ENCODE measurements at regions not wholly inside any gene's neighbourhood (a gene's known extent, or its start where the extent isn't known, plus 50 kb on each side); places are given as distances from the start of the nearest gene placed in this dataset.

DNA sequence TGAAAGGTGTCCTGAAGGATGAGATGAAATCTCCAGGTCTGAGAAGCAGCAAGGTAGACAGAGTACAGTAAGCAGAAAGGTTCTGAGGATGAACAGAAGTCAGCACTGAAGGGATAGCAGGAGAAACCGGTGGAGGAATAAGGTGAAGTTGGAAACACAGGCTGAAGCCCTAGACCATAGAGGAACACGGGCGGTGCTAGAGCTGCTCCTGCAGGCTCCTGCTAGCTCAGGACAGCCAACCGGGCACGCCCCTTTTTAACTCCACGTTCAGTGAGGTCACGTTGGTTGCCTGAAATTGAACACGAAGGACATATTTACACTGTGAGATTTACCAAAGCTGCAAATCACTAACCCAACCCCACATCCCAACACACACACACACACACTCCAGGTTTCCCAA is 1886.4 kb upstream of the AGA start:
- no peak overlapping the region for H3K4me2 ChIP-seq (ENCODE audit: insufficient read depth, low read length)
- no peak overlapping the region for H3K9ac ChIP-seq (ENCODE audit: low read depth, low read length)
- H3K36me3 ChIP-seq (ENCODE audit: insufficient read depth, low read length) = no peaks in the 10 kb centered on the region
- H3K9me3 ChIP-seq (ENCODE audit: insufficient read depth, low read length, severe bottlenecking) = no peaks in the 10 kb centered on the region
- no peaks in the 10 kb centered on the region for H3K79me2 ChIP-seq (ENCODE audit: insufficient read depth, low read length)
- H3K27me3 ChIP-seq (ENCODE audit: insufficient read depth, low read length, poor library complexity) = no peaks in the 10 kb centered on the region
- H4K20me1 ChIP-seq (ENCODE audit: insufficient read depth, low read length) = no peaks in the 10 kb centered on the region
- no peak overlapping the region for H2AFZ ChIP-seq (ENCODE audit: low read depth, low read length)
- H3K27ac ChIP-seq (ENCODE audit: low read length) = no peak overlapping the region
- no peak overlapping the region for H3K4me3 ChIP-seq (ENCODE audit: low read depth in 1 of 2, low read length in 2 of 2)
- ATAC-seq (ENCODE audit: insufficient read depth, low read depth) (no peak), DNase-seq (no peak)
- no peaks in the 10 kb centered on the region for H3K4me1 ChIP-seq (ENCODE audit: insufficient read depth, low read length)
- TF ChIP-seq, protein P1, sequence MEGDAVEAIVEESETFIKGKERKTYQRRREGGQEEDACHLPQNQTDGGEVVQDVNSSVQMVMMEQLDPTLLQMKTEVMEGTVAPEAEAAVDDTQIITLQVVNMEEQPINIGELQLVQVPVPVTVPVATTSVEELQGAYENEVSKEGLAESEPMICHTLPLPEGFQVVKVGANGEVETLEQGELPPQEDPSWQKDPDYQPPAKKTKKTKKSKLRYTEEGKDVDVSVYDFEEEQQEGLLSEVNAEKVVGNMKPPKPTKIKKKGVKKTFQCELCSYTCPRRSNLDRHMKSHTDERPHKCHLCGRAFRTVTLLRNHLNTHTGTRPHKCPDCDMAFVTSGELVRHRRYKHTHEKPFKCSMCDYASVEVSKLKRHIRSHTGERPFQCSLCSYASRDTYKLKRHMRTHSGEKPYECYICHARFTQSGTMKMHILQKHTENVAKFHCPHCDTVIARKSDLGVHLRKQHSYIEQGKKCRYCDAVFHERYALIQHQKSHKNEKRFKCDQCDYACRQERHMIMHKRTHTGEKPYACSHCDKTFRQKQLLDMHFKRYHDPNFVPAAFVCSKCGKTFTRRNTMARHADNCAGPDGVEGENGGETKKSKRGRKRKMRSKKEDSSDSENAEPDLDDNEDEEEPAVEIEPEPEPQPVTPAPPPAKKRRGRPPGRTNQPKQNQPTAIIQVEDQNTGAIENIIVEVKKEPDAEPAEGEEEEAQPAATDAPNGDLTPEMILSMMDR (IDR thresholded peaks at IDR 0.05; ENCODE audit: borderline replicate concordance, extremely low read depth, low read length, poor library complexity, severe bottlenecking) = no peak
- TF ChIP-seq EZH2 (IDR thresholded peaks at IDR 0.05; ENCODE audit: borderline replicate concordance, low read depth, low read length, severe bottlenecking) = no peak

DNA sequence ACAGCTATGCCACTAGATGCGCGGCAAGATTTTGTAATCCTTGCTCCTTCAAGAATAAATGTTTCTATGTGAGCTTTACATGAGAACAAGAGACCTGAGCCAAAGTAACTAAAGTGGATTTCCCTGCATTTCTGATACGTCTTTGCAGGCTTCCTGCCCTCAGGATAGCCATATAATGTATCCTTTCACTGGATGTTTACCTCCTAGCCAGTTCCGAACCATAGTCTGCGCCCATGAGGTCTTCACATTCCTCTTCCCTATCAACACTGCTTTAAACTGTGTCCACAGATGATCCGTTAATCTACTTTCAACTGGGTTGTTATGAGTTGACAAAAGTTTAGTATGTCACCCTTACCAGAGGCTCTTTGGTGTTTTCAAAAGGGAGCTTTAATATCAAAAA is 1889.1 kb upstream of the AGA start:
- H3K9ac ChIP-seq (ENCODE audit: low read depth, low read length) = no peak overlapping the region
- H3K4me1 ChIP-seq (ENCODE audit: insufficient read depth, low read length) = no peaks in the 10 kb centered on the region
- no peak overlapping the region for H2AFZ ChIP-seq (ENCODE audit: low read depth, low read length)
- H3K9me3 ChIP-seq (ENCODE audit: insufficient read depth, low read length, severe bottlenecking) = no peaks in the 10 kb centered on the region
- ATAC-seq (ENCODE audit: insufficient read depth, low read depth) (no peak), DNase-seq (no peak)
- no peaks in the 10 kb centered on the region for H4K20me1 ChIP-seq (ENCODE audit: insufficient read depth, low read length)
- no peaks in the 10 kb centered on the region for H3K36me3 ChIP-seq (ENCODE audit: insufficient read depth, low read length)
- H3K4me2 ChIP-seq (ENCODE audit: insufficient read depth, low read length) = no peak overlapping the region
- no peak overlapping the region for H3K4me3 ChIP-seq (ENCODE audit: low read depth in 1 of 2, low read length in 2 of 2)
- no peaks in the 10 kb centered on the region for H3K79me2 ChIP-seq (ENCODE audit: insufficient read depth, low read length)
- TF ChIP-seq, protein P1 (IDR thresholded peaks at IDR 0.05; ENCODE audit: borderline replicate concordance, extremely low read depth, low read length, poor library complexity, severe bottlenecking) = no peak
- TF ChIP-seq EZH2 (IDR thresholded peaks at IDR 0.05; ENCODE audit: borderline replicate concordance, low read depth, low read length, severe bottlenecking) = no peak
- H3K27me3 ChIP-seq (ENCODE audit: insufficient read depth, low read length, poor library complexity) = no peaks in the 10 kb centered on the region
- no peak overlapping the region for H3K27ac ChIP-seq (ENCODE audit: low read length)

DNA sequence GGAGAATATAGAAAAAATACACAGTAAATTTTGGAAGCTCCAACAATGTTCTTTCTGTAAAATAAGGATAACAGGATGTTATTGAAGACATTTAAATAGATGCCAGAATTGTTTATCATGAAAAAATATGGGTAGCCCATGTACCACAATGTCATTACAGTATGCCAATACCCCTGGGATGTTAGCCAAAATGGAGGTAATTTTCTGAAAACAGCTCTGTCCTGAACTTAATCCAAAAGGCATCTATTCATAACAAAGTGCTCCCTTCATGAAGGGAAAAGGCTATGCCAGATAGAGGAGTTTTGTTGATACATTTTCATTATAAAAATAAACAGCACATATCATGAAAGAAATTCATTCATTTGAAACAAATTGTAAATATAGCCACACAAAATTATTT is 1902.6 kb upstream of the AGA start:
- Histone ChIP-seq H3K36me3 (ENCODE audit: insufficient read depth, low read length) (no peaks in the 10 kb centered on the region), H3K27me3 (ENCODE audit: insufficient read depth, low read length, poor library complexity) (no peaks in the 10 kb centered on the region), H4K20me1 (ENCODE audit: insufficient read depth, low read length) (no peaks in the 10 kb centered on the region), H3K4me2 (ENCODE audit: insufficient read depth, low read length) (no peak overlapping the region), H3K9ac (ENCODE audit: low read depth, low read length) (no peak overlapping the region), H3K4me1 (ENCODE audit: insufficient read depth, low read length) (no peaks in the 10 kb centered on the region), H3K27ac (ENCODE audit: low read length) (no peak overlapping the region), H2AFZ (ENCODE audit: low read depth, low read length) (no peak overlapping the region), H3K9me3 (ENCODE audit: insufficient read depth, low read length, severe bottlenecking) (no peaks in the 10 kb centered on the region), H3K79me2 (ENCODE audit: insufficient read depth, low read length) (no peaks in the 10 kb centered on the region), H3K4me3 (ENCODE audit: low read depth in 1 of 2, low read length in 2 of 2) (no peak overlapping the region)
- no peak for TF ChIP-seq EZH2 (IDR thresholded peaks at IDR 0.05; ENCODE audit: borderline replicate concordance, low read depth, low read length, severe bottlenecking)
- TF ChIP-seq, protein P1 (IDR thresholded peaks at IDR 0.05; ENCODE audit: borderline replicate concordance, extremely low read depth, low read length, poor library complexity, severe bottlenecking) = no peak
- no peak for DNase-seq
- ATAC-seq (ENCODE audit: insufficient read depth, low read depth) = no peak

DNA sequence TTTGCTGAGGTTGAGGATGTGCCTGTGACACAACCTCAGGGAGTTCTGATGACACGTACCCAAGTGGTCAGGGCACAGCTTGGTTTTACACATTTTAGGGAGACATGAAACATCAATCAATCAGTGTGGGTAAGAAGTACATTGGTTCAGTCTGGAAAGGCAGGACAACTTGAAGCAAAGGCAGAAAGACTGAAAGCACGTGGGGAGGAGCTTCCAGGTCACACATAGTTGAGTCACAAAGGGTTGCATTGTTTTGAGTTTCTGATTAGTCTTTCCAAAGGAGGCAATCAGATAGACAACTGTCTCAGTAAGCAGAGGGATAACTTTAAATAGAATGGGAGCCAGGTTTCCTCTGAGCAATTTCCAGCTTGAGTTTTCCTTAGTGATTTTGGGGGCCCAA is 1910.0 kb upstream of the AGA start:
- TF ChIP-seq, protein P1 (IDR thresholded peaks at IDR 0.05; ENCODE audit: borderline replicate concordance, extremely low read depth, low read length, poor library complexity, severe bottlenecking) = no peak
- no peak for TF ChIP-seq EZH2 (IDR thresholded peaks at IDR 0.05; ENCODE audit: borderline replicate concordance, low read depth, low read length, severe bottlenecking)
- no peak overlapping the region for H2AFZ ChIP-seq (ENCODE audit: low read depth, low read length)
- ATAC-seq (ENCODE audit: insufficient read depth, low read depth) (no peak), DNase-seq (no peak)
- H3K36me3 ChIP-seq (ENCODE audit: insufficient read depth, low read length) = no peaks in the 10 kb centered on the region
- H3K9me3 ChIP-seq (ENCODE audit: insufficient read depth, low read length, severe bottlenecking) = no peaks in the 10 kb centered on the region
- no peak overlapping the region for H3K9ac ChIP-seq (ENCODE audit: low read depth, low read length)
- no peak overlapping the region for H3K4me2 ChIP-seq (ENCODE audit: insufficient read depth, low read length)
- no peak overlapping the region for H3K27ac ChIP-seq (ENCODE audit: low read length)
- no peaks in the 10 kb centered on the region for H3K79me2 ChIP-seq (ENCODE audit: insufficient read depth, low read length)
- no peak overlapping the region for H3K4me3 ChIP-seq (ENCODE audit: low read depth in 1 of 2, low read length in 2 of 2)
- H4K20me1 ChIP-seq (ENCODE audit: insufficient read depth, low read length) = no peaks in the 10 kb centered on the region
- H3K4me1 ChIP-seq (ENCODE audit: insufficient read depth, low read length) = no peaks in the 10 kb centered on the region
- H3K27me3 ChIP-seq (ENCODE audit: insufficient read depth, low read length, poor library complexity) = no peaks in the 10 kb centered on the region
